ENCODE measurements at regions not wholly inside any gene's neighbourhood (a gene's known extent, or its start where the extent isn't known, plus 50 kb on each side); places are given as distances from the start of the nearest gene placed in this dataset.

- Histone ChIP-seq H3K27ac (ENCODE audit: low read depth, low read length) (no peak overlapping the region), H3K9ac (ENCODE audit: extremely low read depth, low read length, poor library complexity, severe bottlenecking) (no peak overlapping the region), H3K4me3 (ENCODE audit: low read length) (no peak overlapping the region), H3K36me3 (ENCODE audit: control insufficient read depth, insufficient read depth, low read length) (no peaks in the 10 kb centered on the region), H3K9me3 (ENCODE audit: control insufficient read depth, low read length) (no peaks in the 10 kb centered on the region), H3K27me3 (ENCODE audit: control insufficient read depth, insufficient read depth, low read length, poor library complexity, severe bottlenecking) (no peaks in the 10 kb centered on the region), H3K4me1 (ENCODE audit: control insufficient read depth, insufficient read depth, low read length) (no peaks in the 10 kb centered on the region)
- no peak for DNase-seq
- Mint-ChIP-seq H3K36me3 (ENCODE audit: low read depth) (no peaks in the 10 kb centered on the region), H3K4me3 (no peak overlapping the region), H3K27ac (no peak overlapping the region), H3K4me1 (no peaks in the 10 kb centered on the region), H3K27me3 (ENCODE audit: insufficient read depth) (no peaks in the 10 kb centered on the region), H3K9me3 (no peaks in the 10 kb centered on the region)
- TF ChIP-seq CTCF (conservative IDR thresholded peaks at IDR 0.05) = no peak
- WGBS, 2 experiments (ENCODE audit: insufficient coverage in 1 of 2, insufficient read length in 1 of 2) = 91 to 93% methylated on average over 8 to 10 of the region's 10 CpGs
Observed at GRCh38 chr20:40763646-40764295, 74.7 kb upstream of the MAFB start.

- no peak for DNase-seq
- Mint-ChIP-seq H3K4me1 (no peaks in the 10 kb centered on the region), H3K27me3 (ENCODE audit: insufficient read depth) (no peaks in the 10 kb centered on the region), H3K9me3 (no peaks in the 10 kb centered on the region), H3K4me3 (no peak overlapping the region), H3K36me3 (ENCODE audit: low read depth) (no peaks in the 10 kb centered on the region), H3K27ac (no peak overlapping the region)
- no peak overlapping the region for H3K9ac ChIP-seq (ENCODE audit: extremely low read depth, low read length, poor library complexity, severe bottlenecking)
- no peak for TF ChIP-seq CTCF (conservative IDR thresholded peaks at IDR 0.05)
- WGBS, 2 experiments (ENCODE audit: insufficient coverage in 1 of 2, insufficient read length in 1 of 2) = 91 to 100% methylated on average over 3 to 4 of the region's 4 CpGs
- H3K4me1 ChIP-seq (ENCODE audit: control insufficient read depth, insufficient read depth, low read length) = no peaks in the 10 kb centered on the region
- no peaks in the 10 kb centered on the region for H3K36me3 ChIP-seq (ENCODE audit: control insufficient read depth, insufficient read depth, low read length)
- no peak overlapping the region for H3K4me3 ChIP-seq (ENCODE audit: low read length)
- no peak overlapping the region for H3K27ac ChIP-seq (ENCODE audit: low read depth, low read length)
- H3K27me3 ChIP-seq (ENCODE audit: control insufficient read depth, insufficient read depth, low read length, poor library complexity, severe bottlenecking) = no peaks in the 10 kb centered on the region
- no peaks in the 10 kb centered on the region for H3K9me3 ChIP-seq (ENCODE audit: control insufficient read depth, low read length)
Observed at GRCh38 chr20:40765814-40766480, 76.9 kb upstream of the MAFB start.

- Mint-ChIP-seq H3K4me3 (no peak overlapping the region), H3K4me1 (no peaks in the 10 kb centered on the region), H3K27ac (no peak overlapping the region), H3K9me3 (no peaks in the 10 kb centered on the region), H3K36me3 (ENCODE audit: low read depth) (no peaks in the 10 kb centered on the region), H3K27me3 (ENCODE audit: insufficient read depth) (no peaks in the 10 kb centered on the region)
- no peaks in the 10 kb centered on the region for H3K9me3 ChIP-seq (ENCODE audit: control insufficient read depth, low read length)
- no peak for TF ChIP-seq CTCF (conservative IDR thresholded peaks at IDR 0.05)
- H3K4me1 ChIP-seq (ENCODE audit: control insufficient read depth, insufficient read depth, low read length) = no peaks in the 10 kb centered on the region
- H3K9ac ChIP-seq (ENCODE audit: extremely low read depth, low read length, poor library complexity, severe bottlenecking) = no peak overlapping the region
- H3K4me3 ChIP-seq (ENCODE audit: low read length) = no peak overlapping the region
- no peaks in the 10 kb centered on the region for H3K36me3 ChIP-seq (ENCODE audit: control insufficient read depth, insufficient read depth, low read length)
- DNase-seq = peak; percentile 49
- H3K27me3 ChIP-seq (ENCODE audit: control insufficient read depth, insufficient read depth, low read length, poor library complexity, severe bottlenecking) = no peaks in the 10 kb centered on the region
- WGBS, 2 experiments (ENCODE audit: insufficient coverage in 1 of 2, insufficient read length in 1 of 2) = 78 to 100% methylated on average over 4 to 5 of the region's 5 CpGs
- no peak overlapping the region for H3K27ac ChIP-seq (ENCODE audit: low read depth, low read length)
Observed at GRCh38 chr20:40766790-40767614, 78.0 kb upstream of the MAFB start.
